ENCODE measurements at regions not wholly inside any gene's neighbourhood (a gene's known extent, or its start where the extent isn't known, plus 50 kb on each side); places are given as distances from the start of the nearest gene placed in this dataset.
A peak's percentile ranks its signal among the peaks of the same experiment; 100 is the strongest.

GRCh38 chr2:9751831-9752230, 91.4 kb upstream of the TAF1B start:
- H3K9me3 Mint-ChIP-seq, result no peaks in the 10 kb centered on the region
- H3K4me1 Mint-ChIP-seq, result peaks cover 56% of the 10 kb centered on the region
- no peak overlapping the region for H3K4me3 Mint-ChIP-seq
- intact Hi-C loops (cut with micrococcal nuclease), result loop anchor here (1.0 to 5.0 kb wide), 5 partner anchors 45 to 329 kb away; partner anchors contain the start of genes CPSF3 and ITGB1BP1
- peaks cover 20% of the 10 kb centered on the region for H3K27me3 Mint-ChIP-seq
- peak overlapping the region; percentile 13 for H3K27ac Mint-ChIP-seq
- DNase-seq, result no peak
- no peaks in the 10 kb centered on the region for H3K36me3 Mint-ChIP-seq (ENCODE audit: low read depth)

GRCh38 chr2:9752441-9753275, 90.6 kb upstream of the TAF1B start:
- Mint-ChIP-seq H3K4me1 (peaks cover 59% of the 10 kb centered on the region), H3K27me3 (peaks cover 27% of the 10 kb centered on the region), H3K4me3 (peak overlapping the region; percentile 56), H3K9me3 (no peaks in the 10 kb centered on the region), H3K36me3 (ENCODE audit: low read depth) (no peaks in the 10 kb centered on the region), H3K27ac (peak overlapping the region; percentile 88)
- DNase-seq, result peak; percentile 90
- intact Hi-C loops (cut with micrococcal nuclease), result loop anchor here (1.0 to 5.0 kb wide), 8 partner anchors 30 to 330 kb away; partner anchors contain the start of genes CPSF3 and ITGB1BP1

GRCh38 chr2:9753276-9753600, 90.0 kb upstream of the TAF1B start:
- peaks cover 59% of the 10 kb centered on the region for H3K4me1 Mint-ChIP-seq
- peak overlapping the region; percentile 88 for H3K27ac Mint-ChIP-seq
- peaks cover 32% of the 10 kb centered on the region for H3K27me3 Mint-ChIP-seq
- H3K4me3 Mint-ChIP-seq, result peak overlapping the region; percentile 56
- no peaks in the 10 kb centered on the region for H3K9me3 Mint-ChIP-seq
- H3K36me3 Mint-ChIP-seq (ENCODE audit: low read depth), result no peaks in the 10 kb centered on the region
- intact Hi-C loops (cut with micrococcal nuclease), result loop anchor here (1.0 to 5.0 kb wide), 5 partner anchors 29 to 330 kb away; partner anchors contain the start of genes CPSF3 and ITGB1BP1
- peak; percentile 83 for DNase-seq

GRCh38 chr2:9753665-9754531, 89.4 kb upstream of the TAF1B start:
- Mint-ChIP-seq H3K4me1 (peaks cover 56% of the 10 kb centered on the region), H3K27me3 (peaks cover 39% of the 10 kb centered on the region), H3K36me3 (ENCODE audit: low read depth) (no peaks in the 10 kb centered on the region), H3K4me3 (peak overlapping the region; percentile 22), H3K27ac (peak overlapping the region; percentile 4), H3K9me3 (no peaks in the 10 kb centered on the region)
- peak; percentile 76 for DNase-seq
- intact Hi-C loops (cut with micrococcal nuclease), result loop anchor here (1.0 to 5.0 kb wide), 5 partner anchors 28 to 331 kb away; partner anchors contain the start of genes CPSF3 and ITGB1BP1

- Mint-ChIP-seq H3K9me3 (no peaks in the 10 kb centered on the region), H3K4me1 (peaks cover 49% of the 10 kb centered on the region), H3K27ac (peak overlapping the region; percentile 4), H3K27me3 (peaks cover 41% of the 10 kb centered on the region), H3K4me3 (peak overlapping the region; percentile 22), H3K36me3 (ENCODE audit: low read depth) (no peaks in the 10 kb centered on the region)
- intact Hi-C loops (cut with micrococcal nuclease), result loop anchor here (5.0 kb wide), 1 partner anchor 43 kb away; no protein-coding TSS in a partner anchor
- no peak for DNase-seq
Measured at GRCh38 chr2:9754532-9754887, 88.8 kb upstream of the TAF1B start.

DNA sequence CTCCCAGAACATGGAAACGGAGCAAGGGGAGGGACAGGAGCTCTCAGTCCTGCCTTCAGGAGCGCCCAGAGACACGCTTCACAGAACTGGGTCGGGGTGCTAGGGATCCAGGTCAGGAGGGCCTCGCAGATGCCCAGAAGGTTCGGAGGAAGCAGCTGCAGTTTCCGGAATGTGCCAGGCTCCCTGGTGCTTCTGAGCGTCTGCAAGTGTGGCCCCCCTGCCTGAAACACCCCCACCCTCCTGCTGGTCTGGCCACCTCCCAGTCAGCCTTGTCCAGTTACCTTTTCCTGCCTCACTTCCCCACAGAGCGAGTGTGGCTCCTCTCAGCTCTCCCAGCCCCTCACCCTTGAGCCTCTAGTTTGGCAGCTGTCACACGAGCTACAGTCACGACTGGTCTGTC, 88.3 kb upstream of the TAF1B start:
- intact Hi-C loops (cut with micrococcal nuclease), result no loop called here
- H3K36me3 Mint-ChIP-seq (ENCODE audit: low read depth), result no peaks in the 10 kb centered on the region
- no peaks in the 10 kb centered on the region for H3K9me3 Mint-ChIP-seq
- peaks cover 41% of the 10 kb centered on the region for H3K27me3 Mint-ChIP-seq
- H3K27ac Mint-ChIP-seq, result no peak overlapping the region
- H3K4me1 Mint-ChIP-seq, result peaks cover 52% of the 10 kb centered on the region
- DNase-seq, result no peak
- H3K4me3 Mint-ChIP-seq, result no peak overlapping the region

- no peak overlapping the region for H3K4me3 Mint-ChIP-seq
- H3K27me3 Mint-ChIP-seq, result peaks cover 41% of the 10 kb centered on the region
- no peaks in the 10 kb centered on the region for H3K9me3 Mint-ChIP-seq
- peaks cover 55% of the 10 kb centered on the region for H3K4me1 Mint-ChIP-seq
- no peak overlapping the region for H3K27ac Mint-ChIP-seq
- intact Hi-C loops (cut with micrococcal nuclease), result no loop called here
- DNase-seq, result no peak
- H3K36me3 Mint-ChIP-seq (ENCODE audit: low read depth), result no peaks in the 10 kb centered on the region
Measured at GRCh38 chr2:9755638-9756037, 87.6 kb upstream of the TAF1B start.

DNA sequence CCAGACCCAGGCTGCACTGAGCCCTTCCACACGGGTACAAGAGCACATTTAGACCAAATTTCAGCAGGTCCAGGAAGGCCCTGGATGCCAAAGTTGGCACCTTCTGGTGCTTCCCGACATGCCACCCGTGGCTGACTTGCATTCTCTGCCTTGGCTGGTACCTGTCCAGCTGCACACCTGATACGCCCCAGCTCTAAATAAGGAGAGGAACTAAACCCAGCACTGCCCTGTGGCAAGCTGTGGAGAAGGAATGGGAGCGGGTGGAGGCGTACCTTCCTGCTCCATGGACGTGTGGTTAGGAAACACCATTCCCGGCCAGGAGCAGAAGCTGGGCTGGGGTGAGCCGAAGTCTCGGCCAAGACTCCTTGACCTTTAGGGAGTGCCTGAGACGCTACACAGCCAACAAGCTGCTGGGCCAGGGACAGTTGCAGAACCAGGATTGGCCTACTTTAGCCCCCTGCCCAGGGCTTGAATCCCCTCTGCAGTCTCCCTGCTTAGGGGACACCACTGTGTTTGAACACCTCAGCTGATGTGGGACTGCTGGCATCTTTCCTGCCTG, 86.5 kb upstream of the TAF1B start:
- H3K27ac Mint-ChIP-seq, result peak overlapping the region; percentile 14
- no peak for DNase-seq
- H3K36me3 Mint-ChIP-seq (ENCODE audit: low read depth), result no peaks in the 10 kb centered on the region
- no peak overlapping the region for H3K4me3 Mint-ChIP-seq
- intact Hi-C loops (cut with micrococcal nuclease), result no loop called here
- H3K4me1 Mint-ChIP-seq, result peaks cover 51% of the 10 kb centered on the region
- H3K9me3 Mint-ChIP-seq, result no peaks in the 10 kb centered on the region
- peaks cover 36% of the 10 kb centered on the region for H3K27me3 Mint-ChIP-seq

DNA sequence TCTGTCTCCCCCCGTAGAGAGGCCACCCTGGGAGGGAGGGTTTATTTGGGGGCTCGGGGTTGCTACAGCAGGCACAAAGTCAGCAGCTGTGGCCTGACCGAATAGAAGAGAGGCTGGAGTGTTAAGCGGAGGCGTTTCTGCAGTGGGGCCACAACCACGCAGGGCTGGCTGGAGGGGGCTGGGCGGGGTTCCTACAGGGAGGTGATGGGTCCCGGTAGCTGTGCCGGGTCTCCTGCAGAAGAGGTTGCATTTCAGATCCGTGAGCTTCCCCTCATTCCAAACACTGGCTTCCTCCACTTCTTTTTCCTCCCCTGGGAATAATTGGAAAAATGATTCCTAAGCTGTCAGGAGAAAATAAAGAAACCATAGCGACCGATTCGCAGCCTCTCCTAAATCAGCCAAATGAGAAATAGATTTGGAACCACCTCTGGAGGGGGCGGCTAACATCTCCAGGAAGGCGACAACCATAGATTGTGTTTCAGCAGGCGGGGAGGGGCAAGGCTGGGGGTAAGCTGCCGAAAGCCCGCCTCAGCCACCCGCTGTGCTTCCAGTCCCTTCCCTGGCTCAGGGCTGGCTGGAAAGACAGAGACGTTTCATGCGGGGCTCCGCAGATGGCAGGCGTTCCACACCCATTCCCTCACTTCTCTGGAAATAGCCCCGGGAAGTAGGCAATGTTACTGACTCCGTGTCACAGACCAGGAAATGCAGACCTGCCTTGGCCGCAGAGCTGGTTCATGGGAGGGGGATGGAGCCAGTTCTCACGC, 85.6 kb upstream of the TAF1B start:
- Mint-ChIP-seq H3K9me3 (no peaks in the 10 kb centered on the region), H3K36me3 (ENCODE audit: low read depth) (no peaks in the 10 kb centered on the region), H3K27me3 (peaks cover 36% of the 10 kb centered on the region), H3K4me3 (no peak overlapping the region), H3K4me1 (peaks cover 42% of the 10 kb centered on the region), H3K27ac (no peak overlapping the region)
- intact Hi-C loops (cut with micrococcal nuclease), result no loop called here
- no peak for DNase-seq

GRCh38 chr2:9758741-9759140, 84.5 kb upstream of the TAF1B start:
- Mint-ChIP-seq H3K9me3 (no peaks in the 10 kb centered on the region), H3K4me3 (no peak overlapping the region), H3K27me3 (peaks cover 36% of the 10 kb centered on the region), H3K36me3 (ENCODE audit: low read depth) (no peaks in the 10 kb centered on the region), H3K27ac (peak overlapping the region; percentile 9), H3K4me1 (peaks cover 39% of the 10 kb centered on the region)
- intact Hi-C loops (cut with micrococcal nuclease), result no loop called here
- DNase-seq, result no peak

DNA sequence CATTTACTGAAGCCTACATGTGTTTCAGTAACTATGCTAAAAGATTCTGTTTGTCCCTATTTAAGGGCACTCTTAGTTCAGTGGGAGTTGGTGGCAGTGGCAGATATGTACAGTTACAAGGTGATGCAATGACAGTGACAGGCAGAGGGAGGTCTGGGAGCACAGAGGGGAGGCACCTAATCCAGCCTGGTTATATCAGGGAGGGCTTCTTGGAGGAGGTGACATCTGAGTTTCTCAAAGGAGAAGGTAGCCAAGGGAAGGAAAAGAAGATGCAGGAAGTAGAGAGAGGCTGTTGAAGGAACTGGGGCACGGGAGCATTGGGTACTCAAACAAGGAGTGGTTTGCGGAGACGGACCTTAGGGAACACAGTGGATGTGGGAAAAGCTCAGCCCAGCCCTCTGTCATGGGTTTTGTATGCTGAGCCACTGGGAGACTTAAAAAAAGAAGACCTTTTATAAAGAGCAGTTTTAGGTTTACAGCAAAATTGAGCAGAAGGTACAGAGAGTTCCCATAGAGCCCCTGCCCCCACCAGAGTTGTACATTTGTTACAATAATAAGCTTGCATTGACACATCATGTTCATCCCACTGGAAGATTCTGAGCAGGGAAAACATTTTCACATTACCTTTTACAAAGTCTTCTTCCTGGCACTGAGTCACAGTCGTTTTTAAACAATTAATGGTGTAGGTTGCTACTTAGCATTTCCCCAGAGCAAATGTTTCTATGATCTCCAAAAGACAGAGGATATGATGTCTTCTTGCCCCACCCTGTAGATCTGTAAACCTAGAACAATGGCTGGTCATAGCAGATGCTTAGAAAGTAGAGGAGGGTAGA, 83.0 kb upstream of the TAF1B start:
- intact Hi-C loops (cut with micrococcal nuclease), result no loop called here
- no peaks in the 10 kb centered on the region for H3K9me3 Mint-ChIP-seq
- H3K4me3 Mint-ChIP-seq, result peak overlapping the region; percentile 11
- H3K27me3 Mint-ChIP-seq, result peaks cover 31% of the 10 kb centered on the region
- no peak for DNase-seq
- H3K27ac Mint-ChIP-seq, result peak overlapping the region; percentile 5
- H3K36me3 Mint-ChIP-seq (ENCODE audit: low read depth), result no peaks in the 10 kb centered on the region
- H3K4me1 Mint-ChIP-seq, result peaks cover 38% of the 10 kb centered on the region

DNA sequence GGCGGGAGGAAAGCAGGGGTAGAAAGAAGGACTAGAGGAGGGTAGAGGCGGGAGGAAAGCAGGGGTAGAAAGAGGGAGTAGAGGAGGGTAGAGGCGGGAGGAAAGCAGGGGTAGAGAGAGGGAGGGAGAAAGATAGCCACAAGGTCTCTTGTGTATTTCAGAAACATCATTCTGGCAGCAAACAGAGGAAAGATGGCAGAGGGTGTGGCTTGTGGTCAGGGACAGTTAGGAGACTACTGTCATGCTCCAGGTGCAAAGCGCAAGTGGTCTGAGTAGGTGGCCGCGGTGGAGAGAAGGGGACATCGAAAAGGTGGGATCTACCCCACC, 82.4 kb upstream of the TAF1B start:
- peaks cover 35% of the 10 kb centered on the region for H3K4me1 Mint-ChIP-seq
- peak overlapping the region; percentile 31 for H3K27ac Mint-ChIP-seq
- DNase-seq, result no peak
- intact Hi-C loops (cut with micrococcal nuclease), result no loop called here
- peak overlapping the region; percentile 2 for H3K4me3 Mint-ChIP-seq
- peaks cover 27% of the 10 kb centered on the region for H3K27me3 Mint-ChIP-seq
- no peaks in the 10 kb centered on the region for H3K36me3 Mint-ChIP-seq (ENCODE audit: low read depth)
- no peaks in the 10 kb centered on the region for H3K9me3 Mint-ChIP-seq

DNA sequence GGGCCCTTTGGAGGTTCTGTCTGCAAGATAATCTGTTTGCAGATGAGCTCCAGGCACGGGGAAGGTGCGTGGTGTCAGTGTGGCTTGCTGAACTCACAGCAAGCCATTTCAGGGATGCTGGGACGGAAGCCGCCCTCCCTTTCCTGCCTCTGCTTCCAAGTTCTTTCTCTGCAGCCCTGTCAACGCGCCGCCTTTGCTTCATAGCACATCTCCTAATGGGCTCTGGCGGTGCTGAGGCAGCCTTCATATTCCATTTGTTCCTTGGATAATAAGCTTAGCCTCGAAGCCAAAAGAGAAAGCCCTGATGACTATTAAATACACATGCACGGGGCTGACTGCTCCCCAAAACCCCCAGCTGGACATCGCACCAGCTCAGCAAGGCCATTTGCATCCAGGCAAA, 81.7 kb upstream of the TAF1B start:
- H3K27me3 Mint-ChIP-seq, result peaks cover 21% of the 10 kb centered on the region
- no peak overlapping the region for H3K27ac Mint-ChIP-seq
- no peaks in the 10 kb centered on the region for H3K9me3 Mint-ChIP-seq
- no peaks in the 10 kb centered on the region for H3K36me3 Mint-ChIP-seq (ENCODE audit: low read depth)
- peaks cover 36% of the 10 kb centered on the region for H3K4me1 Mint-ChIP-seq
- no peak for DNase-seq
- intact Hi-C loops (cut with micrococcal nuclease), result no loop called here
- no peak overlapping the region for H3K4me3 Mint-ChIP-seq
